Nephron progenitor cell (in vitro differentiated cells): ENCODE measurements at regions not wholly inside any gene's neighbourhood (a gene's known extent, or its start where the extent isn't known, plus 50 kb on each side); places are given as distances from the start of the nearest gene placed in this dataset.

ENCODE experiments used
- DNase-seq: peaks from one replicate; pipeline ENCODE4 v3.0.0; 2021
- H3K27ac Mint-ChIP-seq: 2 replicates; pipeline ENCODE4 v1.8.0; 2021; ENCODE audit warnings: mild to moderate bottlenecking, moderate library complexity, mixed read lengths
- H3K27me3 Mint-ChIP-seq: 2 replicates; pipeline ENCODE4 v1.8.0; 2021; ENCODE audit warnings: mild to moderate bottlenecking, low read depth, mixed read lengths; ENCODE audit not compliant: poor library complexity
- H3K36me3 Mint-ChIP-seq: 2 replicates; pipeline ENCODE4 v1.8.0; 2021; ENCODE audit warnings: low read depth, mixed read lengths
- H3K4me1 Mint-ChIP-seq: 2 replicates; pipeline ENCODE4 v1.8.0; 2021; ENCODE audit warnings: mixed read lengths
- H3K4me3 Mint-ChIP-seq: 2 replicates; pipeline ENCODE4 v1.8.0; 2021; ENCODE audit warnings: mild to moderate bottlenecking, moderate library complexity, mixed read lengths
- H3K9me3 Mint-ChIP-seq: 2 replicates; pipeline ENCODE4 v1.8.0; 2021; ENCODE audit warnings: mild to moderate bottlenecking, moderate library complexity, mixed read lengths
- CTCF ChIP-seq: fragments of 200-600 bp; sonication (generic); IDR thresholded peaks from 2 replicates; pipeline ENCODE4 v1.5.0; 2021; ENCODE audit warnings: antibody characterized with exemption

GRCh38 chr3:25259871-25260270, 168.2 kb upstream of the RARB start:
- Mint-ChIP-seq H3K27ac (no peak overlapping the region), H3K36me3 (no peaks in the 10 kb centered on the region), H3K4me3 (no peak overlapping the region), H3K4me1 (peaks cover 10% of the 10 kb centered on the region), H3K9me3 (peaks cover 7% of the 10 kb centered on the region), H3K27me3 (peaks cover 5% of the 10 kb centered on the region)
- no peak for DNase-seq
- TF ChIP-seq CTCF: no peak

DNA sequence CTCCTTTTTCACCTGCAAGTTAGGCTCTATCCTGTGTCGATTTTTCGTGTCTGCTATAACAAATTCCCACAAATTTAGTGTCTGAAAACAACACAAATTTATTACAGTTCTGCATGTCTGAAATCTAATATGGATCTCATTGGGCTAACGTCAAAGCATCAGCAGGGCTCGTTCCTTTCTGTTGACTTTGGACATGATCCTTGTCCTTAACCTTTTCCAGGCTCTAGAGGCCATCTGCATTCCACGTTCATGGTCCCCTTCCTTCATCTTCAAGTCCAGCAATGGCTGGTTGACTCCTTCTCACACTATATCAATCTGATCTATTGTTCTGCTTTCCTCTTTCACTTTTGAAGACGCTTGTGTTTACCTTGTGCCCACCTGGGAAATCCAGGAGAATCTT, 165.7 kb upstream of the RARB start:
- no peak for DNase-seq
- no peak overlapping the region for H3K27ac Mint-ChIP-seq
- H3K9me3 Mint-ChIP-seq: peaks cover 12% of the 10 kb centered on the region
- H3K36me3 Mint-ChIP-seq: no peaks in the 10 kb centered on the region
- TF ChIP-seq CTCF: no peak
- peaks cover 19% of the 10 kb centered on the region for H3K4me1 Mint-ChIP-seq
- H3K27me3 Mint-ChIP-seq: peaks cover 5% of the 10 kb centered on the region
- no peak overlapping the region for H3K4me3 Mint-ChIP-seq

GRCh38 chr3:25265284-25265683, 162.8 kb upstream of the RARB start:
- Mint-ChIP-seq H3K36me3 (no peaks in the 10 kb centered on the region), H3K27ac (no peak overlapping the region), H3K4me1 (peaks cover 22% of the 10 kb centered on the region), H3K9me3 (peaks cover 9% of the 10 kb centered on the region), H3K4me3 (no peak overlapping the region), H3K27me3 (no peaks in the 10 kb centered on the region)
- TF ChIP-seq CTCF: no peak
- no peak for DNase-seq

DNA sequence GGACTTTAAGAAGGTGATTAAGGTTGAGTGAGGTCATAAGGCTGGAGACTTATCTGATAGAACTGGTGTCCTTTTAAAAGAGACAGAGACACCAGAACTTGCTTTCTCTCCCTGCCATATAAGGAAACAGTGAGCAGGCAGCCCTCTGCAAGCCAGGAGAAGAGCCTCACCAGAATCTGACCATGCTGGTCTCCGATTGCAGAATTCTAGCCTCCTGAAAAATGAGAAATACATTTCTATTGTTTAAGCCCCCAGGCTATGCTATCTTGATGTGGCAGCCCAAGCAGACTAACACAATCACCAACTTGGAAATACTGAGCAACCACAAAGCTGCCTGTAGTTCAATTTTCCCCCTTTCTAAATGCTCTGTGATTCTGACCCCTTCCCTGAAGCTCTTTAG, 161.4 kb upstream of the RARB start:
- TF ChIP-seq CTCF: no peak
- no peak for DNase-seq
- Mint-ChIP-seq H3K9me3 (peaks cover 9% of the 10 kb centered on the region), H3K27ac (peak overlapping the region; percentile 12), H3K4me3 (no peak overlapping the region), H3K4me1 (peaks cover 22% of the 10 kb centered on the region), H3K36me3 (no peaks in the 10 kb centered on the region), H3K27me3 (no peaks in the 10 kb centered on the region)

GRCh38 chr3:25272090-25272489, 156.0 kb upstream of the RARB start:
- Mint-ChIP-seq H3K36me3 (no peaks in the 10 kb centered on the region), H3K4me1 (peaks cover 5% of the 10 kb centered on the region), H3K27ac (no peak overlapping the region), H3K9me3 (no peaks in the 10 kb centered on the region), H3K4me3 (no peak overlapping the region), H3K27me3 (no peaks in the 10 kb centered on the region)
- DNase-seq: no peak
- TF ChIP-seq CTCF: no peak

DNA sequence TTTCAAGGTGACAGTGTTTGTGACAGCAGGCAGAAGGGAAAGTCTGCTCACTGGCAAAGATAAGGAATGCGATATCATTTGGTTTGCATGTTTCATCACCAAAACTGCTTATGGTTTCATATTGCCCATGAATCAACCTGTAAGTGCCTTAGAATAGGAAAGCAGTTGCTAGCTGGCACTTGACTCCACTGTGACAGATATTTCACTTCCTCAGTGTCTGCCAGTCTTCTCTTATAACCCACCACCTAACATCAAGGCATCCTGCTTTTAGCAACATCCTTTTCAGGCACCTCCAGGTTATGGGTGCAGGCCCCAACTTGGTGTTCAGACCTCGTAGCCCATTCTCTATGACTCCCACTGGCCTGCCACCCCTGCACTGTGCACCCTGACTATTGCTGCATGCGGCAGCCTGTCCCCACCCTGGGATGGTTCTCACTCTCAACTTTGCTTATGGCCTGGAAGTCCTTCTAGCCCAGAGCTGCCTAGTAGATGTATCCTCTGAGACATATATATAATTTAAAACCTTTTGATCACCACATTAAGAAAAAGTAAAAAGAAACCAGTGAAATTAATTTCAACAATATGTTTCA, 154.4 kb upstream of the RARB start:
- no peak overlapping the region for H3K4me3 Mint-ChIP-seq
- no peaks in the 10 kb centered on the region for H3K4me1 Mint-ChIP-seq
- H3K9me3 Mint-ChIP-seq: no peaks in the 10 kb centered on the region
- no peak for TF ChIP-seq CTCF
- DNase-seq: no peak
- no peak overlapping the region for H3K27ac Mint-ChIP-seq
- no peaks in the 10 kb centered on the region for H3K36me3 Mint-ChIP-seq
- no peaks in the 10 kb centered on the region for H3K27me3 Mint-ChIP-seq
